ENCODE measurements at regions not wholly inside any gene's neighbourhood (a gene's known extent, or its start where the extent isn't known, plus 50 kb on each side); places are given as distances from the start of the nearest gene placed in this dataset.
A peak's percentile ranks its signal among the peaks of the same experiment; 100 is the strongest.
"Not testable (repeated sequence)": the region's sequence is repeated elsewhere in the genome, so short reads cannot be mapped to it uniquely, and the experiment has no call there.

DNA sequence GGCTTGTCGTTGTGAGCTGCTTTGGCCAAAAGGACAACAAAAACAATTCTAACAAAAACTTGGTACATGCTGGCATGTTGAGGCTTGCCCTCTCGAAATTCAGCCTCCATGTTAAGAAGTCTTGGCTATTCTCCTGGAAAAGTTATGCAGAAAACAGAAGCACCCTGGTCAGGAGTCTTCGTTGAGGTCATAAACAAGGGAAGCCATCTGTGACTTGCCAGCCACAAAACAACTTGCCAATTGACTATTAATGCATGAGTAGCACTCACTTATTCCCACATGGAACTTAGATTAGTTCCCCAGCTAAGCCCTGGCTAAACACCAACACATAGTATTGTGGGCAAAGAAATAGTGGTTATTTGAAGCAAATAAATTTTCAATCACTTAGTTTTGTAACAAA lies 521.0 kb upstream of the CHD1 start:
- no peak for DNase-seq

GRCh38 chr5:99445805-99446204 lies 517.0 kb upstream of the CHD1 start:
- DNase-seq: no peak

- no peak for DNase-seq
Observed at GRCh38 chr5:99441235-99441634, 512.4 kb upstream of the CHD1 start.

- DNase-seq: no peak
Observed at GRCh38 chr5:99438619-99439018, 509.8 kb upstream of the CHD1 start.

DNA sequence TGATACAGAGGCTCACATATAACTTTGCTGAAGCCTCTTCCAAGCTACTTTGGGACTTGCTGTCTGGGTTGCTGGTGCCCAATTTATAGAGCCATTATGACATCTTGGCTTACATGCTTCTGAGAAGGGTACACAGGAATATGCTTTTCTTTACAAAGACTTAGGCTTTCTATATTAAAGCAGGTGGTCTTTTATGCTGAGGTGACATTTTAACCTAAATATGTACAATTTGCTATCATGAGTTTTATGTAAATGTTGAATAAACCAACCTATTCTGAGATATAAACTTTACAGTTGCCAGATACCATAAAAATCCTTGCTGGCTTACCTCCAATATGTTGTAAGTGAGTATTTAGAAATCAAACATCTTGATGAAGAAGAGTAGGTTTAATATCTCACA lies 509.2 kb upstream of the CHD1 start:
- no peak for DNase-seq

DNA sequence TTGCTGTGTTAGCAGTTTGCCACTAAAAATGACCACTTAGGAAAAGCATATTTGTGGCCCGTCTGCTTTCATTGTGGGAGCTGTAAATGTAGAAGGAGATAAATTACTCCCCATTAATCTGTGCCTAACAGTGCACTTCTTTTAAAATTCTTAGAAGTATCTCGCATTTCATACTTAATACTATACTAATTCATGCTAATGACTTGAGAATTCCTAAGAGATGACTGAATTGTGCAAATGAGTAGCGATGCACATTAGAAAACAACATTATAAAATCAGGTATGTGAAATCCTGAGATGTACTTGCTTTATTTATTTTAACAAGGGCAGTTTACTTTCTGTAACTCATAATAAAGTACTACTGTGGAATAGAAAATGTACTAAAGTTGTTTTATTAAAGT lies 494.6 kb upstream of the CHD1 start:
- DNase-seq: not testable (repeated sequence)

DNA sequence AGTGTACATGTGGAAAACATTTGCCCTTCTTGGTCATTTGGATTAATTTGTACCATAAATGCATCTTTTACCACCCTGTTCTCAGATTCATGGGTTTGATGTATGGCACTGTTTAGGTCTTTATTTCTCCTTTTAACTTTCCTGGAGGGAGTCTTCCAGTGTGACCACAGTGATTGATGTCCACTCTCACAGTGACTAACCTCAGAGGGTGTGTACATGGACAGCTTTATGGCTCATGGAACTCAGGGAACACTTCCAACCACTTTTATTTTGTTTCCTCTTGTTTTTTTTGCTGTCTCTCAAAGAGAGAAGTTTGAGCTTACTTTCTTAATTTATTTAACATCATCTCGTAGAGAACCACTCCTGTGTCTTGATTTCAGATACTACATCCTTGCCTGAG lies 489.8 kb upstream of the CHD1 start:
- not testable (repeated sequence) for DNase-seq

- DNase-seq: peak in 1 of 56 donors; percentile 1
Observed at GRCh38 chr5:99410386-99410785, 481.6 kb upstream of the CHD1 start.

- DNase-seq: not testable (repeated sequence)
Observed at GRCh38 chr5:99404764-99405302, 476.0 kb upstream of the CHD1 start.

DNA sequence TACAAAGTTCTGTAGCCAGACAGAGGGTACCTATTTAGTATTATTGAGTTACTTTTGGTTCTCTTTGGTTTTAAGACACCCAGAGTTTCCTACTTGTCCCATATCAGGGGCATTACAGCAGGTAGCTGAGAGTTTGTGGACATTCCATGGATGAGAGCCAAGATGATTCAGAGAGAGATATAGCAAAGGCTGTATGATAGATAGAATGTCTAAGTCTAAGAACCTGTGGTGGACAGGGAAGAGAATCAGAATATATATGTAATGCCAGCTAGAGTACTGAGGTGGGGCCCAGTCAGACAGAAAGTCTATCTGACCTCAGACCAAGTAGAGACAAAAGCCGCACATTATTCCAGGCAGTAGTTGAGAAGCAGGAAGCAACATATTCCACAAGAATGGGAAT lies 471.8 kb upstream of the CHD1 start:
- not testable (repeated sequence) for DNase-seq

GRCh38 chr5:99398976-99399375 lies 470.2 kb upstream of the CHD1 start:
- no peak for DNase-seq

DNA sequence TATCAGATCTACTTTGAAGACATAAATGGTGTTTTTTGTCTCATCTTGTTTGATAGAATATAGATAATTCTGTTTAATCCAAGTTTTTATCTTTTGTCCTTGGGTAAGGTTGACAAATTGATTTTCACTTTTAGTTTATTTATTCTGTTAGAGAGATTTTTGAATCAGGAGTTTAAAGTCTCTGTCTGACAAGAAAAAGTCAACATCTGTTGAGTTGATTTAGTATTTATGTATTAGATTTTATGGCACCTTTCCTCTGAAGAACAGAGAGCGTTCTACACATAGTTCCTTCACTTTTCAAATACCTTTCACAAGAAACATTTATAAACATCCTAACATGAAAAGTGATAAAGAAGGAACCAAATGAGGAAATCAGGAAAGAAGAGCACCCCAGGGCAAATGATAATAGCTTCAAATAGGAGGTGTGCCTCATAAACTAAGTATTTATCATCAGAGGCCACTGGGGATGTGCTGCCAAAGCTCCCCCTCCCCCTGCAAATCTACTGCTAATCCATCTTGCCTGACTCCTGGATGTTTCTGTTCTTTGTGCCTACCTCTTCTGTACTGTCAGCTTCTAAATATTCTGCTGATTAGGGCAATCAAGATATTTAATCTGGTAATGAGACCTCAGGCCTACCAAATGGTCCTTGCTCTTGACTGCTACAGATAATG lies 457.7 kb upstream of the CHD1 start:
- DNase-seq: no peak

GRCh38 chr5:99379187-99379586 lies 450.4 kb upstream of the CHD1 start:
- no peak for DNase-seq

GRCh38 chr5:99378443-99378842 lies 449.6 kb upstream of the CHD1 start:
- DNase-seq: no peak

DNA sequence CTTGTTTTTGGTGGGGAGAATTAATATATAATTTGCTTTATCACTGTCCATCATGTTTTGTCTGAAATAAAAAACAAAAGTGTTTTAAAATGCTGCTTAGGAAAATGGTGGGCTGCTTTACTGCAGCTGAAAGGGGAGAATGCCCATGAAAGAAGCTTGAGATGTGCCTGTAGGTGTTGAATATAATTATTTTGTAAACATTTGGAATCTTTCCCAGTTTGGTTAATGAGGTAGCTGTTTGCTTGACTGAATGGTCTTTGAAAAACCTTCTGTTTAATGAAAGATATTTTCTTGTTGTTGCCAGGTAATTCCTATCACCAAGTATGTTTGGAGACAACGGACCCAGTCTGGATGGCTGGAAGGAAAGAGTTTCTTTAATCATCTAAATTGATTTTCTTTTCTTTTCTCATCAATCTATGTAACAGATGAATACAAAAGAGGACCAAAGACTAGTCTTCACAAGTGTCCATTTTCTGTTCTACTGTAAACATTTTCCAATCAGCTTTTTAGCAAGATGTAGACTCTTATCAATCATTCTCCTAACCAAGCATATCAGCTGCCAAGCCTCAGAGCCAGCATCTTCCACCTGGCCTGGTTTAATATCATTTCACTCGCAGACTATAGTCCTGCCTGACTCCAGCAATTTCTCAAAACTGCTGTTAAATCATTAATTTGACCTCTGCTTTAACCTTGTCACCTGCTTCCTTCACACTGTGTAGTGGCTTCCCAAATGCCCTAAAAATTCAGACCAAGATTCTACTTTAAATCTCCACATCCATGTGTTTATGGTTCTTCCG lies 441.2 kb upstream of the CHD1 start:
- DNase-seq: no peak

DNA sequence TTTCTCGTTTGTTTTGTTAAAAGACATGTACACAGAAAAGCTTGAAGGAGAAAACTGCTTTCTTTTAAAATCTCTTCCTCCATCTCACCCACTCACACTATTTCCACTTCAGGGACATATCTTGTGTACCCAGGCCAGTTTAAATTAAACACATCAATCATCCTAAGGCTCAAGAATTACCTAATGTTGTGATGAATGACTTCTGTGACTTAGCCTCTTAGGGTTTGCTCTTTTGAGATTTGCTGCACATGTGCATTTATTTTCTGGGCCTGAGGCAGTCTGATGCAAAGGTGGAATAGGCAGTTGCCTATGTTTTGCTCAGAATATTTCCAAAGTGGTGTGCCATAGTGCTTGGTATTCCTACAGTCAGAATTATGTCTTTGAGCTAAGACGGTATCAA lies 439.9 kb upstream of the CHD1 start:
- DNase-seq: no peak

- no peak for DNase-seq
Observed at GRCh38 chr5:99355881-99356280, 427.1 kb upstream of the CHD1 start.

GRCh38 chr5:99349787-99350186 lies 421.0 kb upstream of the CHD1 start:
- DNase-seq: no peak

- DNase-seq: no peak
Observed at GRCh38 chr5:99348597-99348996, 419.8 kb upstream of the CHD1 start.

DNA sequence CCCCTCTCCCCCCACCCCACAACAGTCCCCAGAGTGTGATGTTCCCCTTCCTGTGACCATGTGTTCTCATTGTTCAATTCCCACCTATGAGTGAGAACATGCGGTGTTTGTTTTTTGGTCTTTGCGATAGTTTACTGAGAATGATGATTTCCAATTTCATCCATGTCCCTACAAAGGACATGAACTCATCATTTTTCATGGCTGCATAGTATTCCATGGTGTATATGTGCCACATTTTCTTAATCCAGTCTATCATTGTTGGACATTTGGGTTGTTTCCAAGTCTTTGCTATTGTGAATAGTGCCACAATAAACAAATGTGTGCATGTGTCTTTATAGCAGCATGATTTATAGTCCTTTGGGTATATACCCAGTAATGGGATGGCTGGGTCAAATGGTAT lies 411.0 kb upstream of the CHD1 start:
- not testable (repeated sequence) for DNase-seq

- no peak for DNase-seq
Observed at GRCh38 chr5:99334936-99335335, 406.1 kb upstream of the CHD1 start.

- no peak for DNase-seq
Observed at GRCh38 chr5:99331061-99331460, 402.3 kb upstream of the CHD1 start.

DNA sequence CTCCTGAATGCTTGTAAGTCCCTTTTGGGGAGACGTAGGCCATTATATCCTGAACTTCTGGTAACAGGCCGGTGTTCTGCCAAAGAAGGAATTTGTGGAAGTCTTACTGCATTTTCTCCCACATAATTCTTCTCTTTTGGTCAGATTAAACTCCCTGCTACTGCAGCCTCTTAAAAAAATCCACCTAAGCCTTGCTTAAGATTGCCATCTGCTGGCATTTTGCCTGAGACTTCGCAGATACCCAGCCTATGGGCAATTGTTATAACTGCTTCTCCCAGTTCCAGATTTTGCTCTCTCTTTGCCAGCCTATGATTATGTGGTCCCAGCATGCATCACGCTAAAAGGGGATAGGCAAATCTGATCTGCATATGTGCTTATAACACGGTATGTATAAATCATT lies 391.6 kb upstream of the CHD1 start:
- peak in 3 of 56 donors; percentile 0 to 12 (median 0) for DNase-seq

Data from amygdala (tissue), 56 donors.